IgD-negative memory B cell (primary cell): ENCODE measurements at regions not wholly inside any gene's neighbourhood (a gene's known extent, or its start where the extent isn't known, plus 50 kb on each side); places are given as distances from the start of the nearest gene placed in this dataset.

Source experiments
- H3K27ac Mint-ChIP-seq, 3 donors: one replicate each; pipeline ENCODE4 v1.8.0; 2020 to 2022; ENCODE audit warnings: mild to moderate bottlenecking in 3 of 3, mixed read lengths in 3 of 3, moderate library complexity in 1 of 3
- H3K27me3 Mint-ChIP-seq: one replicate; pipeline ENCODE4 v1.8.0; 2021; ENCODE audit warnings: mixed read lengths
- H3K36me3 Mint-ChIP-seq: one replicate; pipeline ENCODE4 v1.8.0; 2020; ENCODE audit warnings: mild to moderate bottlenecking, mixed read lengths
- H3K4me1 Mint-ChIP-seq, 3 donors: one replicate each; pipeline ENCODE4 v1.8.0; 2020 to 2022; ENCODE audit warnings: mixed read lengths in 3 of 3, mild to moderate bottlenecking in 1 of 3
- H3K4me3 Mint-ChIP-seq, 4 donors: one replicate each; pipeline ENCODE4 v1.8.0; 2020 to 2022; ENCODE audit warnings: mild to moderate bottlenecking in 4 of 4, mixed read lengths in 4 of 4, moderate library complexity in 3 of 4
- H3K9me3 Mint-ChIP-seq, 3 donors: one replicate each; pipeline ENCODE4 v1.8.0; 2020 to 2021; ENCODE audit warnings: mixed read lengths in 3 of 3, mild to moderate bottlenecking in 1 of 3

DNA sequence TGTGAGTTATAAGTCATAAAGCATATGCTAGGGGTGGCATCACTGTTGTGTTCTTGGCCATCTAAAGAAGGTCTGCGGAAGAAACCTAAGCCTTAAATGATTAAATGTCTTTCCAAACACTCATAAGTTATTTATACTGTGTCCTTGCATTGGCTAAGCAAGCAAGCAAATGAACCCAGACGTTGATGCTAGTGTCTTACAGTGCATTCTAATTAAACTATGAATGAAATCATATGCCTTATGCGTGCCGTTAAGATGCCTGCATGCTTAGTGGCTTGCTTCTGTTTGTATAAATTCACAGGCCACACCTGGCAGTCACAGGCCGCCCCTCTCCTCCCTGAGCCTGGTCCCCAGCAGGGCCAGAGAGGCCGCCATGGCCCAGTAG lies 49.9 kb downstream of the RIN2 start:
- Mint-ChIP-seq H3K27me3 (peaks cover 3% of the 10 kb centered on the region), H3K4me1 (peaks cover 6 to 31% (median 18%) of the 10 kb centered on the region in 3 donors), H3K36me3 (no peaks in the 10 kb centered on the region), H3K4me3 (no peak overlapping the region), H3K27ac (no peak overlapping the region), H3K9me3 (peaks cover 0 to 3% (median 0%) of the 10 kb centered on the region in 3 donors)

DNA sequence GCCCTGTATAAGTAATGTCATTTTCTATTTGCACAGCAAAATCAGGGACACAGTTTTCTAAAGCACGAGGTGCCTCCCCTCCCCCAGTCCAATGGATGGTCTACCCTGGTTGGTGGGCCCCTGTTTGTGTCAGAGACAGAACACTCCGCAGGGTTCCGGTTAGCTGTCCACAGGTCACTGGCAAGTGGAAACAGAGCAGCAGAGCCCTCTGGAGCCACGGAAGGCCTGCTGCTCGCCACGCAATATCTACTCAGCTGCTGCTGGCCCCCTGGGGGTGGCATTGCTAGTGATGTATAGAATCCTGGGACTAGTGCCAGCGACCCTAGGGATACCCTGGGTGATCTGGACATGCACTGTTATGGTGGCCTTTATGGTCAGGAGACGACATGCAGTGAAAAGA lies 50.4 kb downstream of the RIN2 start:
- Mint-ChIP-seq H3K4me3 (peak overlapping the region in 1 of 4 donors; percentile 68), H3K9me3 (peaks cover 0 to 3% (median 0%) of the 10 kb centered on the region in 3 donors), H3K36me3 (no peaks in the 10 kb centered on the region), H3K27me3 (peaks cover 3% of the 10 kb centered on the region), H3K27ac (no peak overlapping the region), H3K4me1 (peaks cover 9 to 32% (median 22%) of the 10 kb centered on the region in 3 donors)

DNA sequence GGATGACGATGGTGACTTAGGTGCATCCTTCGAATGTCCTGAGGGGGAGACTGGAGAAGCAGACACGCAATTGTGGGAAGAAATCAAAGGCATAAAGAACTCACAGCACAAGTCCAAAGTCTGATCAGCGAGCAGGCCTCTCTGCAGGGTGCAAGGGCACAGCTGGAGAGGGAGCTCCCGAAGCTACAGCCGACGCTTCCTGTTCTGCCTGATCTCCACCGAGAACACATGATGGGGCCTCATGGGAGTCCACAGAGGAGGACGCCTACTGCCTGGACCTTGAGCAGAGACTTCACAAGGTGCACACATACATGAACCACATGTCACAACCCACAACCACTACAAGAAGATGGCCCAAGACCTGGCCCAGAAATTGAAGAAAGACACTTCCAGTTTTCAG lies 51.4 kb downstream of the RIN2 start:
- Mint-ChIP-seq H3K27ac (peak overlapping the region in 1 of 3 donors; percentile 31), H3K4me3 (peak overlapping the region in 1 of 4 donors; percentile 74), H3K27me3 (peaks cover 3% of the 10 kb centered on the region), H3K4me1 (peaks cover 12 to 32% (median 26%) of the 10 kb centered on the region in 3 donors), H3K36me3 (no peaks in the 10 kb centered on the region), H3K9me3 (peaks cover 0 to 3% (median 0%) of the 10 kb centered on the region in 3 donors)

GRCh38 chr20:19811231-19811630 lies 53.2 kb downstream of the RIN2 start:
- H3K9me3 Mint-ChIP-seq = no peaks in the 10 kb centered on the region
- peak overlapping the region in 2 of 4 donors; percentile 12 to 58 for H3K4me3 Mint-ChIP-seq
- no peak overlapping the region for H3K27ac Mint-ChIP-seq
- H3K4me1 Mint-ChIP-seq = peaks cover 23 to 44% (median 38%) of the 10 kb centered on the region in 3 donors
- no peaks in the 10 kb centered on the region for H3K36me3 Mint-ChIP-seq
- H3K27me3 Mint-ChIP-seq = peaks cover 3% of the 10 kb centered on the region

GRCh38 chr20:19812056-19812455 lies 54.0 kb downstream of the RIN2 start:
- Mint-ChIP-seq H3K4me1 (peaks cover 29 to 48% (median 44%) of the 10 kb centered on the region in 3 donors), H3K27ac (no peak overlapping the region)

DNA sequence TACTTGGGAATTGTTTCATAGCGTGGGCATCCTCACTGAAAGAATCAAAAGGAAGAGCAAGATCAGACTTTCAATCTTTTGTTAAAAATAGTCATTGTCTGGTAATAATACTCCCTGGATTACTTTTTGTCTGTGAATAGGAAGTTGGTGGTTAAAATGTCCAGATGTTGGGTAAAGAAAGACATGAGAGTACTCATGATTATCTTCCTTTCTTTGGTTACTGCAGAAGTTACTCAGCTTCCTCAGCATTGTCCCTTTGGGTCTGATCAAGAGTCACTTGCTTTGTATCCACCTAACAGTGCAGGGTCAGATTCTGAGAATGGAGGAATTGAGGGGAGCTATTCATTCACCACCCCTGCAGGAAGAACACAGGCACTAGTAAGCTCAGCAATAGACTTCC lies 54.6 kb downstream of the RIN2 start:
- Mint-ChIP-seq H3K27ac (no peak overlapping the region), H3K36me3 (no peaks in the 10 kb centered on the region), H3K9me3 (no peaks in the 10 kb centered on the region)

More at GRCh38 chr20:19812056-19812455, 54.0 kb downstream of the RIN2 start:
- peaks cover 3% of the 10 kb centered on the region for H3K27me3 Mint-ChIP-seq
- H3K4me3 Mint-ChIP-seq = peak overlapping the region in 1 of 4 donors; percentile 58
- H3K36me3 Mint-ChIP-seq = no peaks in the 10 kb centered on the region
- H3K9me3 Mint-ChIP-seq = no peaks in the 10 kb centered on the region

DNA sequence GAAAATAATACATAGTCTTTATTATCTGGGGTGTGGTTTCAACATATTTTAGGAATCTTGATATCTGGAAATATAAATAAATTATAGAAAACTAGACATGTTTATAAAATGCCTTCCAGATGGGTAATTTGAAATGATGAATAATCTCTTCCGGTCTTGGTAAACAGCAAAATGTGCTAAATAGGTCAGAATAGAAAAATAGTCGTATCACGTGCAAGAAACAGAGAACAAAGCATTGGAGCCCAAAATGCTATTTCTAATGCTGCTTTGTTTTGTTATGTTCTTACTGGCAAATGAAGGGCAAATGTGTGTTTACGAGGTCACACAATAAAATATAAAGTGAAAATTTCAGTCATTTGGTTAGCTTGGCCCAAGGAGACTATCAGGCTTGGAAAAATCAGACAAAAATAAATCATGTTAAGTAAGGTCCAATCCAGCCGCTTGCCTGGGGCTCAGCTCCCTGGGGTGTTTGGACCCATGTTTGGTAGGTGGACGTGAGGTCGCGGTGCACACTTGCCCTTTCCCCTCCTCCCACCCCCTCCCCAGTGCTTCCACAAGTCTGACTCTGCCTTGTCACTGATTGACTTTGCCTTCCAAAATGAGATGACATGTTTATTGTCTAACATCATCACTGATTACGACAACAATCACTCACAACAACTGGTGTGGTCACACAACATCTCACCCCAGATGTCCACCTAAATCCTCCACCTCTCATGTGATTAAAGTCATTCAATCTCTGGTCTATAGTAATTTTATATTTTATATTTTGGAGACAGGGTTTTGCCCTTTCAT lies 56.0 kb downstream of the RIN2 start:
- peak overlapping the region in 2 of 4 donors; percentile 32 to 51 for H3K4me3 Mint-ChIP-seq
- H3K27me3 Mint-ChIP-seq = peaks cover 2% of the 10 kb centered on the region
- no peak overlapping the region for H3K27ac Mint-ChIP-seq
- peaks cover 29 to 50% (median 44%) of the 10 kb centered on the region in 3 donors for H3K4me1 Mint-ChIP-seq
- peaks cover 0 to 1% (median 0%) of the 10 kb centered on the region in 3 donors for H3K9me3 Mint-ChIP-seq
- H3K36me3 Mint-ChIP-seq = no peaks in the 10 kb centered on the region

More for the DNA sequence above, 54.6 kb downstream of the RIN2 start:
- peaks cover 29 to 51% (median 44%) of the 10 kb centered on the region in 3 donors for H3K4me1 Mint-ChIP-seq
- H3K4me3 Mint-ChIP-seq = no peak overlapping the region
- peaks cover 3% of the 10 kb centered on the region for H3K27me3 Mint-ChIP-seq

DNA sequence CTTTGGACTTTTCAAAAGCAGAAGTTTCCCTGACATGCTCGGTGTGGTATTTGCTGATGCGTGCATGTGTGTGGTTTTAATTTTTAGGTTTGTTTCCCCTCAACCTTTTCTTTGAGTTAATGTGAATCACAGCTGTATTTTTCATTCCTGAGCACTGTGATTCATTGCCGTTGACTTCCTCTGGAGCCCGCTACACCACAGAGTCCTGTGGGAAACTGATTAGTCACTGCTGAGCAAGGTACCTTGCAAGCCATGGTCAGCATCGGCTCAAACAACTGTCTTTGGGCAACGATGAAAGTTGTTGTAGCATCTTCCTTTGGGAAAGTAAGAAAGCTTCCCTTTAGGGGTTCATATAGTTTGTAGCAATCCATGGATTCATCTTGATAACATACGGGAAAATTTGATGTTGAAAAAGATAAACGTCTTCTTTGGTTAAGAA lies 57.5 kb downstream of the RIN2 start:
- Mint-ChIP-seq H3K27ac (peak overlapping the region in 2 of 3 donors; percentile 0 to 30), H3K27me3 (no peaks in the 10 kb centered on the region), H3K36me3 (no peaks in the 10 kb centered on the region), H3K4me3 (peak overlapping the region; percentile 10 to 79 (median 48)), H3K9me3 (peaks cover 0 to 1% (median 0%) of the 10 kb centered on the region in 3 donors), H3K4me1 (peaks cover 31 to 50% (median 44%) of the 10 kb centered on the region in 3 donors)

DNA sequence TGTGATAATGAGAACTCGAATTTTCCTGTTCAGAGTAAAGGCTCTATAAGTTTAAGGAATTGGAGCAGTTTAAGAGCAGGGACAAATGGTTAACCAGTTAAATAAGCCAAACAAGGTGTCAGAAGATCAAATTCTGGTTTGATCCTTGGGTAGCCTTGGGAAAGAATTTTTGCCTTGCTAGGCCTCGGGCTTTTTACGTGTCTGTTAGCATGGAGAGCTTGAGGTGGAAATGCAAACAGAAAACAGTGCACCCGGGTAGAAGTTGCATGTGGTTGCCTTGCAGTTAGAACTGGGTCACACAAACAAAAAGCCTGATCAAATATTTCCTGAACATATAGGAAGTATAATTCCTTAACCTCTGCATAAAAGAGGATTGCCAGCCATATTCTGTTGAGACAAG lies 58.3 kb downstream of the RIN2 start:
- Mint-ChIP-seq H3K4me1 (peaks cover 32 to 56% (median 47%) of the 10 kb centered on the region in 3 donors), H3K9me3 (peaks cover 0 to 1% (median 0%) of the 10 kb centered on the region in 3 donors), H3K36me3 (no peaks in the 10 kb centered on the region), H3K27me3 (no peaks in the 10 kb centered on the region), H3K27ac (peak overlapping the region in 1 of 3 donors; percentile 63), H3K4me3 (peak overlapping the region in 2 of 4 donors; percentile 23 to 37)

GRCh38 chr20:19817017-19817416 lies 59.0 kb downstream of the RIN2 start:
- Mint-ChIP-seq H3K36me3 (no peaks in the 10 kb centered on the region), H3K27me3 (no peaks in the 10 kb centered on the region), H3K27ac (peak overlapping the region in 1 of 3 donors; percentile 63), H3K4me3 (peak overlapping the region in 1 of 4 donors; percentile 80), H3K9me3 (peaks cover 0 to 1% (median 0%) of the 10 kb centered on the region in 3 donors), H3K4me1 (peaks cover 34 to 60% (median 49%) of the 10 kb centered on the region in 3 donors)

DNA sequence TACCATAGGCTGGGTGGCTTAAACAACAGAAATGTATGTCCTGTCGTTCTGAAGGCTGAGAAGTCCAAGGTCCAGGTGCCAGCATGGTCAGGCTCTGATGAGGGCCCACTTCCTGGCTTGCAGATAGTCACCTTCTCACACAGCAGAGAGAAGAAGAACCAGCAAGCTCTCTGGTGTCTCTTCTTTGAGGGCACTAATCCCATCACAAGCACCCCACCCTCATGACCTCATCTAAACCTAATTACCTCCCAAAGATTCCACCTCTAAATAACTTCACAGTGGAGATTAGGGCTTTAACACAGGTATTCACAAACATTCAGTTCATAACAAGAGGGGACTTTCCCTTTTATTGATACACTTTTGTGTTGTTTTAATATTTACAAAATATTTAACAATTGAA lies 61.1 kb downstream of the RIN2 start:
- peaks cover 42 to 58% (median 47%) of the 10 kb centered on the region in 3 donors for H3K4me1 Mint-ChIP-seq

GRCh38 chr20:19820555-19821211 lies 62.6 kb downstream of the RIN2 start:
- peak overlapping the region in 2 of 3 donors; percentile 67 to 87 for H3K27ac Mint-ChIP-seq
- peaks cover 0 to 1% (median 0%) of the 10 kb centered on the region in 3 donors for H3K9me3 Mint-ChIP-seq
- H3K4me3 Mint-ChIP-seq = peak overlapping the region in 1 of 4 donors; percentile 21
- no peaks in the 10 kb centered on the region for H3K27me3 Mint-ChIP-seq
- peaks cover 44 to 62% (median 49%) of the 10 kb centered on the region in 3 donors for H3K4me1 Mint-ChIP-seq
- H3K36me3 Mint-ChIP-seq = no peaks in the 10 kb centered on the region

More for the DNA sequence above, 61.1 kb downstream of the RIN2 start:
- H3K27ac Mint-ChIP-seq = no peak overlapping the region
- H3K27me3 Mint-ChIP-seq = no peaks in the 10 kb centered on the region
- H3K9me3 Mint-ChIP-seq = peaks cover 0 to 1% (median 0%) of the 10 kb centered on the region in 3 donors
- H3K4me3 Mint-ChIP-seq = no peak overlapping the region
- no peaks in the 10 kb centered on the region for H3K36me3 Mint-ChIP-seq

GRCh38 chr20:19821606-19822005 lies 63.5 kb downstream of the RIN2 start:
- H3K36me3 Mint-ChIP-seq = no peaks in the 10 kb centered on the region
- peaks cover 36 to 54% (median 44%) of the 10 kb centered on the region in 3 donors for H3K4me1 Mint-ChIP-seq
- peaks cover 0 to 1% (median 0%) of the 10 kb centered on the region in 3 donors for H3K9me3 Mint-ChIP-seq
- peak overlapping the region in 1 of 3 donors; percentile 87 for H3K27ac Mint-ChIP-seq
- no peak overlapping the region for H3K4me3 Mint-ChIP-seq
- H3K27me3 Mint-ChIP-seq = no peaks in the 10 kb centered on the region

- H3K27ac Mint-ChIP-seq = no peak overlapping the region
- peaks cover 0 to 1% (median 0%) of the 10 kb centered on the region in 3 donors for H3K9me3 Mint-ChIP-seq
- H3K4me1 Mint-ChIP-seq = peaks cover 43 to 60% (median 48%) of the 10 kb centered on the region in 3 donors
- H3K36me3 Mint-ChIP-seq = no peaks in the 10 kb centered on the region
- no peaks in the 10 kb centered on the region for H3K27me3 Mint-ChIP-seq
- peak overlapping the region in 2 of 4 donors; percentile 53 to 82 for H3K4me3 Mint-ChIP-seq
These were observed 65.2 kb downstream of the RIN2 start for GRCh38 chr20:19823216-19823615.

DNA sequence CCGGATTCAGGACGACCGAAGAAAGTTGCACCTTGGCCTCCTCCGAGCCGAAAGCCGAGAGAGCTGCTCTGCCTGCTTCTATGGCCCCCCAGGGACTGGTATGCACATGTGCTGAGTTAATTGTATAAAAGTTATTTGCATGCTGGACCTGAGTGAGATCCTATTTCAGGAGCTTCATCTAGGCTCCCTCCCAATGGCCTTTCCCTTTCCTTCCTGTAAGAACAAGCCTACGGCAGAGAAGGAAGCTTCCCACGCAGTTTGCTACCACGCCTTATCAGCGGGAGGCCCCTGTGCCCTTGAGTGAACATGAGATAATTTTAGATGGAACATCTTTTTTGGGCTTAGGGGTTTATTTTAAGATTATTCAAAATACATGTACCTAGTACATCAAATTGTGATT lies 65.9 kb downstream of the RIN2 start:
- Mint-ChIP-seq H3K4me3 (peak overlapping the region in 3 of 4 donors; percentile 35 to 86 (median 82)), H3K27ac (no peak overlapping the region), H3K4me1 (peaks cover 50 to 68% (median 56%) of the 10 kb centered on the region in 3 donors), H3K27me3 (no peaks in the 10 kb centered on the region), H3K9me3 (no peaks in the 10 kb centered on the region), H3K36me3 (no peaks in the 10 kb centered on the region)
